ENCODE measurements at regions not wholly inside any gene's neighbourhood (a gene's known extent, or its start where the extent isn't known, plus 50 kb on each side); places are given as distances from the start of the nearest gene placed in this dataset.
"Not testable (repeated sequence)": the region's sequence is repeated elsewhere in the genome, so short reads cannot be mapped to it uniquely, and the experiment has no call there.

DNA sequence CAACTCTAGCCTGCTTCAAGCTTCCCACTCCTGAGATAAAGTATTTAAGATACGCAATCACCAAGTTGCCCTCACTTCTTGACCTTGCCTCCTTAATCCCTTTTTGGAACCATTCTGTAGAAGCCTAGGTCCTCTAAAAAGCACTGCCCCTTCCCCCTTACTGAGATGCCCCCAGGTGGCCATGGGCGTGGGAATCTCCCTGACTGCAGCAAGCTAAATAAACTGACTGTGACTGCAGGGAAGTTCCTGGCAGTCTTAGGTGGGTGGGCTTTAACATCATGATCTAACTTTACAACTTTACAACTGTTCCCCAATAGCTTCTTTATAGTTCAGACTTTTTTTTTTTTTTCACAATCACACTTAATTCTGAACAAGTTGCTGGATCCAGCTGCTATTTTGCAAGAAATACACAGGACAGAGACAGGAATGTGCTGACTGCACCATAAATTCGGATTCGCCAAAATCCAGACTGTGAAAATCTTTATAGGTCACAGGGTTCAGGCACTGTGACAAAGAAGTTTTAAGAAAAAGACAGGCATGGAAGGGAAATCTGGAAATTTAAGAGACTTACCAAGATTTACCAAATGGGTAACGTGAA lies 344.2 kb upstream of the SULF2 start:
- H3K9me3 ChIP-seq (ENCODE audit: insufficient read depth, low read length) = peaks cover 6% of the 10 kb centered on the region; the same call in 1 of the 2 replicates
- no peaks in the 10 kb centered on the region for H3K79me2 ChIP-seq (ENCODE audit: low read length)
- H3K27me3 ChIP-seq (ENCODE audit: low read depth, low read length) = peaks cover 69% of the 10 kb centered on the region
- no peak overlapping the region for H3K4me2 ChIP-seq (ENCODE audit: low read length)
- no peak overlapping the region for H3K4me3 ChIP-seq (ENCODE audit: low read length)
- no peak overlapping the region for H3K27ac ChIP-seq (ENCODE audit: low read length)
- TF ChIP-seq, protein P1, sequence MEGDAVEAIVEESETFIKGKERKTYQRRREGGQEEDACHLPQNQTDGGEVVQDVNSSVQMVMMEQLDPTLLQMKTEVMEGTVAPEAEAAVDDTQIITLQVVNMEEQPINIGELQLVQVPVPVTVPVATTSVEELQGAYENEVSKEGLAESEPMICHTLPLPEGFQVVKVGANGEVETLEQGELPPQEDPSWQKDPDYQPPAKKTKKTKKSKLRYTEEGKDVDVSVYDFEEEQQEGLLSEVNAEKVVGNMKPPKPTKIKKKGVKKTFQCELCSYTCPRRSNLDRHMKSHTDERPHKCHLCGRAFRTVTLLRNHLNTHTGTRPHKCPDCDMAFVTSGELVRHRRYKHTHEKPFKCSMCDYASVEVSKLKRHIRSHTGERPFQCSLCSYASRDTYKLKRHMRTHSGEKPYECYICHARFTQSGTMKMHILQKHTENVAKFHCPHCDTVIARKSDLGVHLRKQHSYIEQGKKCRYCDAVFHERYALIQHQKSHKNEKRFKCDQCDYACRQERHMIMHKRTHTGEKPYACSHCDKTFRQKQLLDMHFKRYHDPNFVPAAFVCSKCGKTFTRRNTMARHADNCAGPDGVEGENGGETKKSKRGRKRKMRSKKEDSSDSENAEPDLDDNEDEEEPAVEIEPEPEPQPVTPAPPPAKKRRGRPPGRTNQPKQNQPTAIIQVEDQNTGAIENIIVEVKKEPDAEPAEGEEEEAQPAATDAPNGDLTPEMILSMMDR (IDR thresholded peaks at IDR 0.05; ENCODE audit: low read depth, low read length) = no peak
- no peak for TF ChIP-seq EZH2phosphoT487 (IDR thresholded peaks at IDR 0.05; ENCODE audit: low read depth)
- no peaks in the 10 kb centered on the region for H3K36me3 ChIP-seq (replicated peaks; ENCODE audit: low read depth, low read length)
- no peak overlapping the region for H2AFZ ChIP-seq (ENCODE audit: low read depth, low read length)
- H3K4me1 ChIP-seq (ENCODE audit: low read length) = no peaks in the 10 kb centered on the region
- no peaks in the 10 kb centered on the region for H4K20me1 ChIP-seq (ENCODE audit: insufficient read depth, low read length)
- H3K9ac ChIP-seq (ENCODE audit: low read length) = no peak overlapping the region

DNA sequence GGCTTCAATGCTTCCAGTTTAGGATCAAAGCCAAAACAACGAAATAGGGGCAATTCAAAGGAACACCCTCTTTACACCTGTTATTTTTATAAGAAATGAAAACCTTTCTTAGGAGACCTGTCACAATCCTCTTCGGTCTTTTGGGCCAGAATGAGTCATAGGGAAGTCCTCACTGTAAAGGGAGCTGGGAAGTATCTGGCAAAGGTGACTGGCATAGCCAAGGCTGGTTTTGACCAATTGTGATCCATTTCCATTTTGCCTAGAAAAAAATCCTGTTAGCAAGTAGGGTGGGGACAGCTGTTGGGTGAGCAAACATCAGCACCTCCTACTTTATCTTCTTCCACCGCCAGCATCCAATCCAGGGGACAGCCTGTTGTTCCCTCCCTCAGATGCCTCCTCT lies 343.2 kb upstream of the SULF2 start:
- TF ChIP-seq, protein P1 (IDR thresholded peaks at IDR 0.05; ENCODE audit: low read depth, low read length) = no peak
- TF ChIP-seq EZH2phosphoT487 (IDR thresholded peaks at IDR 0.05; ENCODE audit: low read depth) = no peak
- Histone ChIP-seq H2AFZ (ENCODE audit: low read depth, low read length) (no peak overlapping the region), H3K4me3 (ENCODE audit: low read length) (no peak overlapping the region), H3K36me3 (replicated peaks; ENCODE audit: low read depth, low read length) (no peaks in the 10 kb centered on the region), H3K9ac (ENCODE audit: low read length) (no peak overlapping the region), H3K27me3 (ENCODE audit: low read depth, low read length) (peaks cover 71% of the 10 kb centered on the region), H3K4me2 (ENCODE audit: low read length) (no peak overlapping the region), H3K4me1 (ENCODE audit: low read length) (no peaks in the 10 kb centered on the region), H3K27ac (ENCODE audit: low read length) (no peak overlapping the region), H4K20me1 (ENCODE audit: insufficient read depth, low read length) (no peaks in the 10 kb centered on the region), H3K79me2 (ENCODE audit: low read length) (no peaks in the 10 kb centered on the region), H3K9me3 (ENCODE audit: insufficient read depth, low read length) (peaks cover 6% of the 10 kb centered on the region; the same call in 1 of the 2 replicates)

DNA sequence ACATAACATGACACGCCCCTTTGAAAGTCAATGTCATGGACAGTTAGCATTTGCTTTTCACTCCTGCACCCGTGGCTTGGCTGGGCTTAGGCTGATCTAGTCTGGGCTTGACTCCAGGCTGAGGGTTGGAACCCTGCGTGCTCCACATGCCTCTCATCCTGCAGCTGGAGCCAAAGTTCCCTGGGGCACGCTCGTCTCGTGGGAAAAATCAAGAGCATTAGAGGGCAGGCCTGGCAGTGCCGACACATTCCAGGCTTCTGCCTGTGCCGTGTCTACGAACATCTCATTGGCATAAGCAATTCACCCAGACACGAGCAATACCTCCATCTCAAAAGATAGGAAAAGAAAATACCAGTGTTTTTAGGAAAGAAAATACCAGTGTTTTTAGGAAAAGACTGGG lies 342.7 kb upstream of the SULF2 start:
- peaks cover 71% of the 10 kb centered on the region for H3K27me3 ChIP-seq (ENCODE audit: low read depth, low read length)
- not testable (repeated sequence) for H3K4me2 ChIP-seq (ENCODE audit: low read length); H3K79me2 ChIP-seq (ENCODE audit: low read length)

DNA sequence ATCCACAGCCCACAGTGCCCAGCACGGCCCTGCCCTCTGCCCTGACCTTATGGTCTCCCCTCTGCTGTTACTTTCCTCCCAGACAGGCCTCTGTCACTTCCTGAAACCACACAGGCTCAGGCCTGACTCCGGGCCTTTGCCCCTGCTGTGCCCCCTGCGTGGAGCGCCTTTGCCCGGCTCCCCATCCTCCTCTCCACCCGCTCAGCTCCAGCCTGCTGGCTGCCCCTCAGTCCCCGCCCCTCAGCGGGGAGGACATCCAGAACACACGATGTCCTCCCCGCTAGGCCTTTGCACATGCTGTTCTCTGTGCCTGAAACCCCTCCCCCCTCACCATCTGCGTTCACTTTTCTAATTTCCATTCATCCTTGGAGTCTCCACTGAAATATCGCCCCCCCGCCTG lies 341.9 kb upstream of the SULF2 start:
- peaks cover 63% of the 10 kb centered on the region for H3K27me3 ChIP-seq (ENCODE audit: low read depth, low read length)
- not testable (repeated sequence) for H3K9ac ChIP-seq (ENCODE audit: low read length); H3K27ac ChIP-seq (ENCODE audit: low read length); H3K4me1 ChIP-seq (ENCODE audit: low read length); H3K4me3 ChIP-seq (ENCODE audit: low read length); H2AFZ ChIP-seq (ENCODE audit: low read depth, low read length); H4K20me1 ChIP-seq (ENCODE audit: insufficient read depth, low read length); H3K36me3 ChIP-seq (replicated peaks; ENCODE audit: low read depth, low read length); H3K79me2 ChIP-seq (ENCODE audit: low read length); H3K9me3 ChIP-seq (ENCODE audit: insufficient read depth, low read length); H3K4me2 ChIP-seq (ENCODE audit: low read length)

More for the DNA sequence above, 342.7 kb upstream of the SULF2 start:
- H3K9me3 ChIP-seq (ENCODE audit: insufficient read depth, low read length); H3K36me3 ChIP-seq (replicated peaks; ENCODE audit: low read depth, low read length); H3K27ac ChIP-seq (ENCODE audit: low read length); H3K9ac ChIP-seq (ENCODE audit: low read length); H2AFZ ChIP-seq (ENCODE audit: low read depth, low read length); H3K4me1 ChIP-seq (ENCODE audit: low read length); H3K4me3 ChIP-seq (ENCODE audit: low read length); H4K20me1 ChIP-seq (ENCODE audit: insufficient read depth, low read length): not testable (repeated sequence)

DNA sequence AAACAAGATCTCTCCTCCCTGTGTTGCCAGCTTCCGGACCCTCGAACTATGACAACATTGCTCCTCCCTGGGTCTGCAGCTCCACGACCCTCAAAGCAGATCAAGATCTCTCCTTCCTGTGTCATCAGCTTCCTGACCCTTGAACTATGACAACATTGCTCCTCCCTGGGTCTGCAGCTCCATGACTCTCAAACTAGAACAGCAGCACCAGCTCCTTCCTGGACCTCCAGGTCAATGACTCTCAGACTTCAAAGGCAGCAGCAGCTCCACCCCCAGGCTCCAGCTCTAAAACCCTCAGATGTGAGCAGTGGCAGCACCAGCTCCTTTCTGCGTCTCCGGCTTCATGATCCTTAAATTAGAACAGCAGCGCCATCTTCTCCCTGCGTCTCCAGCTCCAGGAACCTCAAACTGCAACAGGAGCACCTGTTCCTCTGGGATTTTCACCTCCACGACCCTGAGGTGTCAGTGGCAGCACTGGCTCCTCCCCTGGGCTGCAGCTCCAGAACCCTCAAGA lies 341.0 kb upstream of the SULF2 start:
- Histone ChIP-seq H2AFZ (ENCODE audit: low read depth, low read length) (no peak overlapping the region), H4K20me1 (ENCODE audit: insufficient read depth, low read length) (no peaks in the 10 kb centered on the region), H3K36me3 (replicated peaks; ENCODE audit: low read depth, low read length) (no peaks in the 10 kb centered on the region), H3K9me3 (ENCODE audit: insufficient read depth, low read length) (no peaks in the 10 kb centered on the region), H3K4me2 (ENCODE audit: low read length) (no peak overlapping the region), H3K27me3 (ENCODE audit: low read depth, low read length) (peaks cover 59% of the 10 kb centered on the region), H3K4me3 (ENCODE audit: low read length) (no peak overlapping the region), H3K27ac (ENCODE audit: low read length) (no peak overlapping the region), H3K79me2 (ENCODE audit: low read length) (no peaks in the 10 kb centered on the region), H3K9ac (ENCODE audit: low read length) (no peak overlapping the region), H3K4me1 (ENCODE audit: low read length) (no peaks in the 10 kb centered on the region)
- TF ChIP-seq, protein P1 (IDR thresholded peaks at IDR 0.05; ENCODE audit: low read depth, low read length) = no peak
- TF ChIP-seq EZH2phosphoT487 (IDR thresholded peaks at IDR 0.05; ENCODE audit: low read depth) = no peak
